SK-N-SH (cell line): ENCODE measurements at regions not wholly inside any gene's neighbourhood (a gene's known extent, or its start where the extent isn't known, plus 50 kb on each side); places are given as distances from the start of the nearest gene placed in this dataset.

Experiments used
- CTCF ChIA-PET: fragments of 300-600, 350-600 bp; formaldehyde crosslinking; extraction: SDS; loops from one replicate; lab custom pipeline; 2021; lab: Yijun Ruan, JAX
- POLR2A ChIA-PET: fragments of 350-600 bp; sonication (Branson Sonifier 250); formaldehyde crosslinking; extraction: SDS; loops from one replicate; lab custom pipeline; 2020; ENCODE audit warnings: antibody characterized with exemption, inconsistent platforms; lab: Yijun Ruan, JAX
- DNase-seq: peaks from one replicate; pipeline ENCODE4 v3.0.0; 2012
- H2AFZ ChIP-seq: fragments of 200-600 bp; sonication (generic); 2 replicates; pipeline ENCODE4 v1.8.1; 2016; ENCODE audit warnings: antibody characterized with exemption, mild to moderate bottlenecking, low read depth
- H3F3A ChIP-seq: fragments of 200-600 bp; sonication (generic); replicated peaks from 2 replicates; pipeline ENCODE3; 2016; ENCODE audit warnings: antibody characterized with exemption, mild to moderate bottlenecking; ENCODE audit not compliant: insufficient read depth
- H3K27ac ChIP-seq, 2 experiments: fragments of 200-500 bp in 1 of 2; fragments of 200-600 bp in 1 of 2; sonication (Bioruptor generic) in 1 of 2; sonication (generic), shearing (Covaris generic) in 1 of 2; 2 replicates each; pipeline versions ENCODE4 v1.5.1 to v1.6.1; 2014 to 2016; ENCODE audit warnings: low read depth in 2 of 2, inconsistent platforms in 1 of 2, low read length in 1 of 2, mild to moderate bottlenecking in 1 of 2, mixed read lengths in 1 of 2
- H3K27me3 ChIP-seq: fragments of 200-600 bp; sonication (generic), shearing (Covaris generic); 2 replicates; pipeline ENCODE4 v1.6.1; 2016; ENCODE audit warnings: mixed run types; ENCODE audit not compliant: insufficient read depth
- H3K36me3 ChIP-seq, 2 experiments: fragments of 200-500 bp in 1 of 2; fragments of 200-600 bp in 1 of 2; sonication (Bioruptor generic) in 1 of 2; sonication (generic) in 1 of 2; replicated peaks in 1 of 2; 2 replicates each; pipeline versions ENCODE3 to v1.5.1; 2014 to 2016; ENCODE audit warnings: low read length in 1 of 2, mild to moderate bottlenecking in 1 of 2; ENCODE audit not compliant: insufficient read depth in 2 of 2, control insufficient read depth in 1 of 2
- H3K4me1 ChIP-seq, 2 experiments: fragments of 200-500 bp in 1 of 2; fragments of 200-600 bp in 1 of 2; sonication (Bioruptor generic) in 1 of 2; sonication (generic), shearing (Covaris generic) in 1 of 2; 2 replicates each; pipeline versions ENCODE4 v1.5.1 to v1.6.1; 2014 to 2016; ENCODE audit warnings: low read depth in 1 of 2, low read length in 1 of 2, mixed run types in 1 of 2; ENCODE audit not compliant: insufficient read depth in 2 of 2, control insufficient read depth in 1 of 2
- H3K4me2 ChIP-seq: fragments of 200-600 bp; sonication (generic), shearing (Covaris generic); 2 replicates; pipeline ENCODE4 v1.6.1; 2017; ENCODE audit warnings: mixed run types
- H3K4me3 ChIP-seq, 2 experiments: fragments of 200-500 bp in 1 of 2; fragments of 200-600 bp in 1 of 2; sonication (Bioruptor generic) in 1 of 2; sonication (generic), shearing (Covaris generic) in 1 of 2; 2 replicates each; pipeline versions ENCODE4 v1.5.1 to v1.8.1; 2014 to 2016; ENCODE audit warnings: low read depth in 2 of 2, inconsistent platforms in 1 of 2, low read length in 1 of 2, mild to moderate bottlenecking in 1 of 2, mixed read lengths in 1 of 2, moderate library complexity in 1 of 2
- H3K79me2 ChIP-seq: fragments of 200-600 bp; sonication (generic); 2 replicates; pipeline ENCODE4 v1.8.1; 2017; ENCODE audit warnings: mild to moderate bottlenecking; ENCODE audit not compliant: insufficient read depth
- H3K9ac ChIP-seq: fragments of 200-600 bp; sonication (generic); 2 replicates; pipeline ENCODE4 v1.6.1; 2017; ENCODE audit warnings: mixed run types
- H3K9me2 ChIP-seq: fragments of 200-600 bp; sonication (generic); 2 replicates; pipeline ENCODE4 v1.6.1; 2017; ENCODE audit warnings: mixed run types
- H3K9me3 ChIP-seq: fragments of 200-600 bp; sonication (generic); 2 replicates; pipeline ENCODE4 v1.6.1; 2017; ENCODE audit warnings: mixed run types, mild to moderate bottlenecking, moderate library complexity
- H4K20me1 ChIP-seq: fragments of 200-600 bp; sonication (generic); 2 replicates; pipeline ENCODE4 v1.6.1; 2017; ENCODE audit warnings: mild to moderate bottlenecking, mixed run types; ENCODE audit not compliant: insufficient read depth
- ELF1 ChIP-seq: IDR thresholded peaks from 2 replicates; pipeline ENCODE4 v1.4.0; 2012
- FOSL2 ChIP-seq: IDR thresholded peaks from 2 replicates; pipeline ENCODE4 v1.4.0; 2012; ENCODE audit warnings: low read depth, mild to moderate bottlenecking, moderate library complexity, borderline replicate concordance
- FOXM1 ChIP-seq: IDR thresholded peaks from 2 replicates; pipeline ENCODE4 v1.4.0; 2012; ENCODE audit warnings: low read depth, mild to moderate bottlenecking
- GATA2 ChIP-seq: sonication (generic); formaldehyde crosslinking; IDR thresholded peaks from 2 replicates; pipeline ENCODE4 v1.5.0; 2020; ENCODE audit warnings: mild to moderate bottlenecking, missing genetic modification reagents
- MEF2A ChIP-seq: IDR thresholded peaks from 2 replicates; pipeline ENCODE4 v1.4.0; 2012; ENCODE audit warnings: low read depth, borderline replicate concordance
- NFIC ChIP-seq: IDR thresholded peaks from 2 replicates; pipeline ENCODE4 v1.4.0; 2012; ENCODE audit warnings: borderline replicate concordance
- POLR2AphosphoS5 ChIP-seq: IDR thresholded peaks from 2 replicates; pipeline ENCODE4 v1.6.1; 2012; ENCODE audit warnings: low read depth, low read length
- RCOR1 ChIP-seq: fragments of 150-350 bp; IDR thresholded peaks from 2 replicates; pipeline ENCODE4 v1.6.1; 2017; ENCODE audit warnings: antibody characterized with exemption, low read length
- RFX5 ChIP-seq: IDR thresholded peaks from 2 replicates; pipeline ENCODE4 v1.6.1; 2012; ENCODE audit warnings: mild to moderate bottlenecking, improper control_type of control experiment, low read length
- RXRA ChIP-seq: IDR thresholded peaks from 2 replicates; pipeline ENCODE4 v1.4.0; 2012; ENCODE audit warnings: low read depth, mild to moderate bottlenecking, borderline replicate concordance
- WGBS: methylation state at CpG from one replicate; pipeline ENCODE4 v1.1.6; 2017; ENCODE audit warnings: low lambda C conversion rate; 5-methylcytosine and 5-hydroxymethylcytosine counted together
- TF ChIP-seq, protein P1 (sequence below): IDR thresholded peaks from 2 replicates; pipeline ENCODE4 v1.6.1; 2012; ENCODE audit warnings: mild to moderate bottlenecking, low read depth, low read length, moderate library complexity

DNA sequence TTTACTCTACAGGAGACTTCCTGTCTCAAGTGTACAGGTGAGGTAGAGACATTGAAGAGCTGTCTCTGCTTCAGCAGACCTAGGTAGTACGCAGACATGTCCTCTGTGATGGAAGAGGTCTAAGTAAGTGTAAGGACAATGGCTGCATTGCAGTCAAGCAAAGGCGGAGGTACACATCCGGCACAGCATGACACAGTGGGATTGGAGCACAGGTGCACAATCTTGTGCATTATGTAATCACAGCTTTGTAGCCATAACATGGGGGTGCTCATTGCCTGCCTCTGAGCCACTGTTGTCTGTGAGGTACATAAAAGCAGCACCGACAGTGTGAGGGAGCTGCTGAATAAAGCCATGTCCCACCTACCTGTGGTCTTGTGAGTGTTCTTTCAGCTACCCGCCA lies 66.4 kb upstream of the CCDC190 start:
- 93% methylated on average over 4 of the region's 5 CpGs for WGBS

DNA sequence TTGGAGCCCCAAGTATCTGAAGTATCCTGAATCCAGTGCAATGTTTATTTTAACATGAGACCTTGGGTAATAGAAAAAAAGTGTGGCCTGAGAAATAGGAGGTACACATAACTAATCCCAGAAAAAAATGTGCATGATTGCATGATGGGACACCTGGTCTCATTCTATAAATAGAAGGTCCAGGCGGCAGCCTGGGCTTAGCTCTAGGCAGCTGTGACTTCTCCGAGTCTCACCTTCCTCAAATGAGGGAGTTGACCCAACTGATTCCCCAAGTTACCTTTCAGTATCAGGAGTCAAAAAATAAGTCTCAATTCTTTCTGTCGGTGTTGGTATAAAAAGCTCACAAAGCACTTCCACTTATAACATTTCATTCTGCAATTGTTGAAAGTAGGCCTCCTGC lies 65.9 kb upstream of the CCDC190 start:
- DNase-seq: no peak
- H3K4me2 ChIP-seq: no peak overlapping the region
- no peaks in the 10 kb centered on the region for H3K79me2 ChIP-seq
- H3K9me2 ChIP-seq: no peaks in the 10 kb centered on the region
- no peak overlapping the region for H3K4me3 ChIP-seq
- 79% methylated on average over 3 of the region's 3 CpGs for WGBS
- no peak overlapping the region for H2AFZ ChIP-seq
- H4K20me1 ChIP-seq: no peaks in the 10 kb centered on the region
- ChIA-PET POLR2A (interaction anchor here (1.4 to 4.4 kb wide), 9 partner anchors 8 to 276 kb away, joined by 5 to 84 read pairs (median 29); partner anchors contain the start of genes RGS4 and RGS5), CTCF (interaction anchor here (0.6 to 2.4 kb wide), 10 partner anchors 8 to 389 kb away, joined by 3 to 13 read pairs (median 8); partner anchors contain the start of gene RGS4)
- peak overlapping the region in 1 of 2 experiments; percentile 99; a peak in 2 of 4 replicates for H3K27ac ChIP-seq
- no peaks in the 10 kb centered on the region for H3K36me3 ChIP-seq
- peaks cover 0 to 57% of the 10 kb centered on the region in 2 experiments; a peak in 3 of 4 replicates for H3K4me1 ChIP-seq
- peaks cover 3% of the 10 kb centered on the region for H3F3A ChIP-seq
- no peak for TF ChIP-seq ELF1
- no peak for TF ChIP-seq NFIC
- no peak for TF ChIP-seq GATA2
- H3K9me3 ChIP-seq: no peaks in the 10 kb centered on the region
- no peak overlapping the region for H3K9ac ChIP-seq
- H3K27me3 ChIP-seq: no peaks in the 10 kb centered on the region

More for the DNA sequence above, 66.4 kb upstream of the CCDC190 start:
- no peak for TF ChIP-seq FOSL2
- TF ChIP-seq, protein P1, sequence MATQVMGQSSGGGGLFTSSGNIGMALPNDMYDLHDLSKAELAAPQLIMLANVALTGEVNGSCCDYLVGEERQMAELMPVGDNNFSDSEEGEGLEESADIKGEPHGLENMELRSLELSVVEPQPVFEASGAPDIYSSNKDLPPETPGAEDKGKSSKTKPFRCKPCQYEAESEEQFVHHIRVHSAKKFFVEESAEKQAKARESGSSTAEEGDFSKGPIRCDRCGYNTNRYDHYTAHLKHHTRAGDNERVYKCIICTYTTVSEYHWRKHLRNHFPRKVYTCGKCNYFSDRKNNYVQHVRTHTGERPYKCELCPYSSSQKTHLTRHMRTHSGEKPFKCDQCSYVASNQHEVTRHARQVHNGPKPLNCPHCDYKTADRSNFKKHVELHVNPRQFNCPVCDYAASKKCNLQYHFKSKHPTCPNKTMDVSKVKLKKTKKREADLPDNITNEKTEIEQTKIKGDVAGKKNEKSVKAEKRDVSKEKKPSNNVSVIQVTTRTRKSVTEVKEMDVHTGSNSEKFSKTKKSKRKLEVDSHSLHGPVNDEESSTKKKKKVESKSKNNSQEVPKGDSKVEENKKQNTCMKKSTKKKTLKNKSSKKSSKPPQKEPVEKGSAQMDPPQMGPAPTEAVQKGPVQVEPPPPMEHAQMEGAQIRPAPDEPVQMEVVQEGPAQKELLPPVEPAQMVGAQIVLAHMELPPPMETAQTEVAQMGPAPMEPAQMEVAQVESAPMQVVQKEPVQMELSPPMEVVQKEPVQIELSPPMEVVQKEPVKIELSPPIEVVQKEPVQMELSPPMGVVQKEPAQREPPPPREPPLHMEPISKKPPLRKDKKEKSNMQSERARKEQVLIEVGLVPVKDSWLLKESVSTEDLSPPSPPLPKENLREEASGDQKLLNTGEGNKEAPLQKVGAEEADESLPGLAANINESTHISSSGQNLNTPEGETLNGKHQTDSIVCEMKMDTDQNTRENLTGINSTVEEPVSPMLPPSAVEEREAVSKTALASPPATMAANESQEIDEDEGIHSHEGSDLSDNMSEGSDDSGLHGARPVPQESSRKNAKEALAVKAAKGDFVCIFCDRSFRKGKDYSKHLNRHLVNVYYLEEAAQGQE: no peak
- TF ChIP-seq RXRA: no peak
- Histone ChIP-seq H3F3A (peaks cover 3% of the 10 kb centered on the region), H3K27ac (peak overlapping the region; percentile 37 to 99; a peak in 3 of 4 replicates), H3K9me2 (no peaks in the 10 kb centered on the region), H3K27me3 (no peaks in the 10 kb centered on the region), H3K4me1 (peaks cover 0 to 57% of the 10 kb centered on the region in 2 experiments; a peak in 2 of 4 replicates), H3K9me3 (no peaks in the 10 kb centered on the region), H3K79me2 (no peaks in the 10 kb centered on the region), H4K20me1 (no peaks in the 10 kb centered on the region), H3K4me2 (no peak overlapping the region), H3K9ac (no peak overlapping the region), H2AFZ (no peak overlapping the region), H3K4me3 (no peak overlapping the region; a peak in 1 of 4 replicates), H3K36me3 (no peaks in the 10 kb centered on the region)
- DNase-seq: no peak
- ChIA-PET POLR2A (interaction anchor here (0.9 to 4.4 kb wide), 16 partner anchors 9 to 394 kb away, joined by 3 to 84 read pairs (median 6); partner anchors contain the start of genes NUF2, RGS4 and RGS5), CTCF (interaction anchor here (1.0 to 2.4 kb wide), 10 partner anchors 9 to 388 kb away, joined by 3 to 13 read pairs (median 8); partner anchors contain the start of gene RGS4)

DNA sequence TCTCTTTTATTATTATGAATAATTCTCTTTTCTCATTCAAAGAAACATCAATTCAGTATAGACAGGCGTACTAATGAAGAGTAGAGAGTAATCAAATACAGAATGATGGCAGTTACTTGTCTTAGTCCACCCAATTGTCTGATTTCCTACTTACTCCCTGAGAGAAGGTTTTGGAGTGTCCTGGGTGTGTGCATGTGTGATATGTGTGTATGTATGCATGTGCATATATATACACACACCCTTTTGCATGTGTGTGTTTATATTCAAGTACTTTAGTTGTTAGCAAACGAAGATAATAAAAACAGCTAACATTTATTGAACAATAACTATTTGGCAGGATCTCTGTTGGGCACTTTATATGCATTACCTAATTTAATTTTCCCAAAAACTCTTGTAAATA lies 63.2 kb upstream of the CCDC190 start:
- Histone ChIP-seq H4K20me1 (no peaks in the 10 kb centered on the region), H3K9me2 (no peaks in the 10 kb centered on the region), H3F3A (no peaks in the 10 kb centered on the region), H2AFZ (no peak overlapping the region), H3K79me2 (no peaks in the 10 kb centered on the region), H3K4me3 (no peak overlapping the region), H3K9me3 (no peaks in the 10 kb centered on the region), H3K27ac (peak overlapping the region in 1 of 2 experiments; percentile 99; a peak in 2 of 4 replicates), H3K4me1 (peaks cover 0 to 55% of the 10 kb centered on the region in 2 experiments; a peak in 3 of 4 replicates), H3K4me2 (no peak overlapping the region), H3K9ac (no peak overlapping the region), H3K27me3 (no peaks in the 10 kb centered on the region), H3K36me3 (no peaks in the 10 kb centered on the region)
- WGBS: 66% methylated on average over 2 of the region's 2 CpGs
- ChIA-PET CTCF (interaction anchor here (0.7 to 1.8 kb wide), 2 partner anchors 144 to 145 kb away, joined by 3 to 7 read pairs; partner anchors contain the start of gene RGS4), POLR2A (interaction anchor here (1.2 to 2.2 kb wide), 2 partner anchors 42 to 145 kb away, joined by 5 to 13 read pairs; partner anchors contain the start of gene RGS4)
- DNase-seq: no peak
- TF ChIP-seq POLR2AphosphoS5 (no peak), GATA2 (no peak), RCOR1 (no peak), ELF1 (no peak), MEF2A (no peak), RFX5 (no peak), FOXM1 (no peak)
